T-helper 1 cell treated with Interleukin-12 subunit alpha and Interleukin-12 subunit beta and Interleukin-4 antibody, amounts not matched to agents 30 μg/mL and 1 μg/mL, for 36 hours (primary cell): ENCODE measurements at regions not wholly inside any gene's neighbourhood (a gene's known extent, or its start where the extent isn't known, plus 50 kb on each side); places are given as distances from the start of the nearest gene placed in this dataset.

Experiments used
- H3K27ac Mint-ChIP-seq: one replicate; pipeline ENCODE4 v1.8.0; 2021; ENCODE audit warnings: mild to moderate bottlenecking, mixed read lengths
- H3K27me3 Mint-ChIP-seq: one replicate; pipeline ENCODE4 v1.8.0; 2021; ENCODE audit warnings: low read depth, mixed read lengths
- H3K36me3 Mint-ChIP-seq: one replicate; pipeline ENCODE4 v1.8.0; 2021; ENCODE audit warnings: low read depth, mixed read lengths
- H3K4me1 Mint-ChIP-seq: one replicate; pipeline ENCODE4 v1.8.0; 2021; ENCODE audit warnings: low read depth, mixed read lengths
- H3K4me3 Mint-ChIP-seq: one replicate; pipeline ENCODE4 v1.8.0; 2021; ENCODE audit warnings: mild to moderate bottlenecking, moderate library complexity, mixed read lengths
- H3K9me3 Mint-ChIP-seq: one replicate; pipeline ENCODE4 v1.8.0; 2021; ENCODE audit warnings: mixed read lengths

DNA sequence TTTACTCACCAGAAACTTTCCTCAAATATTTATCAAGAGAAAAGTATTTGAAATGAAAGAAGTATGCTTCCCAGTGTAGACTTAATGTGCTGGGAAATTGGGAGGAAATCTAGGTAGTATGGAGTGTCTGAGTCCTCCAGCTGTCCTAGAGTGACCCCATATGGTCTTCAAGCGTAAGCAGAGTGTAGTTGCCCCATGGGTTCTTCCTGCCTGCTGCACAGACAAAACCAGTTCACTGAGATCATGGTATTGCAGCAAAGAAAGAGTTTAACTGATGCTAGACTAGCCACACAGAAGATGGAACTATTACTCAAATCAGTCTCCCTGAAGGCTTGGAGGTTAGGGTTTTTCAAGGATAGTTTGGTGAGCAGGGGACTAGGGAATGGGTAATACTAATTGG is 114.9 kb upstream of the PRLR start:
- H3K4me1 Mint-ChIP-seq = no peaks in the 10 kb centered on the region
- peaks cover 1% of the 10 kb centered on the region for H3K9me3 Mint-ChIP-seq
- no peak overlapping the region for H3K27ac Mint-ChIP-seq
- H3K4me3 Mint-ChIP-seq = no peak overlapping the region
- no peaks in the 10 kb centered on the region for H3K36me3 Mint-ChIP-seq
- no peaks in the 10 kb centered on the region for H3K27me3 Mint-ChIP-seq

DNA sequence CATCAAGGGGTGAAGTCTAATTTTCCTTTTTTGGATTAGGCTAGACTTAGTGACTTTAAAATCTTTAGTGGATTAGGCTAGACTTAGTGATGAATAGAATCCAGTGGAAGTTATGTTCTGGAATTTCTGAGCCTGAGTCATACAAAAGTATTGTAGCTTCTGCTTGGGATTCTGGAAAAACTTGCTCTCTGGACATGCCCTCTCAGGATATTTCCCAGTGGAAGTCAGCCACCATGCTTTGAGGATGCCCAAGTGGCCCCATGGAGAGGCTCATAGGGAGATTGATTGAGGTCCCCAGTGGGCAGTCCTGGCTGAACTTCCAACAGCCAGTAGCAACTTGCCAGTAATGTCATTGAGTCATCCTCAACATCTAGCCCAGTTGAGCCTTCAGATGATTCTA is 112.4 kb upstream of the PRLR start:
- H3K27me3 Mint-ChIP-seq = no peaks in the 10 kb centered on the region
- no peaks in the 10 kb centered on the region for H3K4me1 Mint-ChIP-seq
- no peak overlapping the region for H3K27ac Mint-ChIP-seq
- H3K36me3 Mint-ChIP-seq = no peaks in the 10 kb centered on the region
- H3K9me3 Mint-ChIP-seq = no peaks in the 10 kb centered on the region
- H3K4me3 Mint-ChIP-seq = no peak overlapping the region

DNA sequence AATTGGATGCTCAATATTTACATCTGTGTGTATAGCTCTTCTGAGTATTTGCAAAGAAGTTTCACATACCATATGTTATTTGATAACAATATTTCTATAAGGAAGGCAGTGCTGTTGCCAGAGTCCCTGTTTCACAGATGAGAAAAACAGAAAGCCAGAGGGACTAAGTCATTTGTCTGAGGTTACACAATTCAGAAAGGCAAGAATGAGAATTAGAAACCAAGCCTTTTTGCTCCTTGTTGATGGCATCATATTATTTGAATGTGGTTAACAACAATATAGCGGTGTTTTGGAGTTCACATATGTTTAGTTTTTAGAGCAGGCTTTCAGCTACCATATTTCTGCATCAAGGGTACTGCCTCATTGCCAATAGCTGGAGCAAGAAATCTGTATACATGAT is 110.9 kb upstream of the PRLR start:
- H3K27ac Mint-ChIP-seq = no peak overlapping the region
- no peaks in the 10 kb centered on the region for H3K36me3 Mint-ChIP-seq
- H3K4me3 Mint-ChIP-seq = no peak overlapping the region
- H3K27me3 Mint-ChIP-seq = no peaks in the 10 kb centered on the region
- H3K9me3 Mint-ChIP-seq = no peaks in the 10 kb centered on the region
- no peaks in the 10 kb centered on the region for H3K4me1 Mint-ChIP-seq

DNA sequence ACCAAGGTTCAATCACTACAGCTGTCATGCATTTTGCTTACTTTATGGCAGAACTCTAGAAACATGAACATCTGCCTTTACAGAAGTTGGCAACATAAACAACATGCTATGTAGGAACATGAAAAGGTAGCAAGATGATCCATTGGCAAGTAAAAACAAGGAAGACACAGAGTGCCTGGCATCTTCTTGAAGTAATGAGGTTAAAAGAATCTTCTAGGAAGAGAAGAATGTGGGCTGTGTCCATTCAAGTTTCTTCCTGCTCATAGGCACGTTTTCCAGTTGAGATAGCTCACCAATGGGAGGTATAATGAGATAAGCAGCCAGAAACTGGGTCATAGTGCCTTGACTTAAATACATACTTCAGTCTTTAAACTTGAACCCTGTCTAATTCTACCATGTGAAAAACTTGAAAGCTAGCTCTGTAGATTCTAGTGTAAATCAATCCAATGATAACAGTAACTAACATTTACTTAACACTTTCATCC is 109.4 kb upstream of the PRLR start:
- Mint-ChIP-seq H3K9me3 (no peaks in the 10 kb centered on the region), H3K27ac (no peak overlapping the region), H3K27me3 (no peaks in the 10 kb centered on the region), H3K36me3 (no peaks in the 10 kb centered on the region), H3K4me1 (no peaks in the 10 kb centered on the region), H3K4me3 (no peak overlapping the region)

DNA sequence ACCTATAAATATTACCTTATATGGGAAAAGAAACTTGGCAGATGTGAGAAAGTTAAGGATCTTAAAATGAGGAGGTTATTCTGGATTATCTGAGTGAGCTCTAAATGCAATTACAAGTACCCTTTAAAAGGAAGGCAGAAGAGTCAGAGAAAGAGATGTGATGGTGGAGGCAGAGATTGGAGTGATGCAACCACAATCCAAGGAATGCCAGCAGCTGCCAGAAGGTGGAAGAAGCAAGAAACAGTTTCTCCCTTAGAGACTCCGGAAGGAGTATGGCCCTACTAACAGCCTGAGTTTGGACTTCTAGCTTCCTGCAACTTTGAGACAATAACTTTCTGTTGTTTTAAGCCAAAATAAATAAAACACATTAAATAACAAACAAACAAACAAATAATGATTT is 108.7 kb upstream of the PRLR start:
- Mint-ChIP-seq H3K36me3 (no peaks in the 10 kb centered on the region), H3K27ac (no peak overlapping the region), H3K4me1 (no peaks in the 10 kb centered on the region), H3K27me3 (no peaks in the 10 kb centered on the region), H3K9me3 (no peaks in the 10 kb centered on the region), H3K4me3 (no peak overlapping the region)

DNA sequence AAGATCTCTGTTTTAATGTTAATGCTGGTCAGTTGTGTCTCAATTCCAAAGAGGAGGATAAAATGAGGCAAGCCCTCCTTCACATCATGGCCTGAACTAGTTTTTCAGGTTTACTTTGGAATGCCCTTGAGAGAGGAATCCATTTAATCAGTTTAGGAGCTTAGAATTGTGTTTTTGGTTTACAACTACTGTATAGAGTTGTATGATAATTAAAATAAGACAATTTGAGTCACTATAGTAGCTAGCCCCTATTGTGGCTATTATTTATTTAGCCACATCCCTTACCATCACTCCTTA is 107.8 kb upstream of the PRLR start:
- H3K9me3 Mint-ChIP-seq = no peaks in the 10 kb centered on the region
- H3K36me3 Mint-ChIP-seq = no peaks in the 10 kb centered on the region
- no peak overlapping the region for H3K27ac Mint-ChIP-seq
- H3K4me3 Mint-ChIP-seq = no peak overlapping the region
- H3K27me3 Mint-ChIP-seq = no peaks in the 10 kb centered on the region
- no peaks in the 10 kb centered on the region for H3K4me1 Mint-ChIP-seq

DNA sequence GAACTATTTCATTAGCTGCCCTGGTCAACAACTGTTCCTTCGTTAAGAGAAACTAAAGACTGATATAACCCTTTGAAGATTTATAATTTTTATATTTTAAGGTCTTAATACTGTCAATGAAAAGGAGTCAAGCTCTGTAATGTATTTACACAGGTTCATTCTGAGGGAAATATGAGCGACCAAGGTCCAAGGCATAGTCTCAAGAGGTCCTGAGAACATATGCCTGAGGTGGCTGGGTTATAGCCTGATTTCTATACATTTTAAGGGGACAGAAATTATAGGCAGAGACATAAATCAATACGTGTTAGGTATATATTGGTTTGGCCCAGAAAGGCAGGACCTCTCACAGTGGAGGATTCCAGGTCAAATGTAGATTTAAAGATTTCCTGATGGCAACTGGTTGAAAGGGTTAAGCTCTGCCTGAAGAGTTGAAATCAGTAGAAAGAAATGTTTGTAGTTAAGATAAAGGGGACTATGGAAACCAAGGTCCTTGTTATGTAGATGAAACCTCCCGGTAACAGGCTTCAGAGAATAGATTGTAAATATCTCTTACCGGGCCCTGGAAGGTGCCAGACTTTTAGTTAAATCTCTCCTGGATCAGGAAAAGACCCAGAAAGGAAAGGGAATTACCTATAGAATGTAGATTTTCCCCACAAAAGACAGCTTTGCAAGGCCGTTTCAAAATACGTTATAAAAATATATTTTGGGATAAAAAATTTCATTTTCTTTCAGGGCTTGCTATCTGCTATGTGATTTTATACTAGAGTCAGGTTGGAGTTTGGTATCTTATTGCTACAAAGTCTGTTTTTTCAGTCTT is 107.3 kb upstream of the PRLR start:
- H3K4me1 Mint-ChIP-seq = no peaks in the 10 kb centered on the region
- no peak overlapping the region for H3K27ac Mint-ChIP-seq
- no peak overlapping the region for H3K4me3 Mint-ChIP-seq
- no peaks in the 10 kb centered on the region for H3K36me3 Mint-ChIP-seq
- no peaks in the 10 kb centered on the region for H3K9me3 Mint-ChIP-seq
- no peaks in the 10 kb centered on the region for H3K27me3 Mint-ChIP-seq

DNA sequence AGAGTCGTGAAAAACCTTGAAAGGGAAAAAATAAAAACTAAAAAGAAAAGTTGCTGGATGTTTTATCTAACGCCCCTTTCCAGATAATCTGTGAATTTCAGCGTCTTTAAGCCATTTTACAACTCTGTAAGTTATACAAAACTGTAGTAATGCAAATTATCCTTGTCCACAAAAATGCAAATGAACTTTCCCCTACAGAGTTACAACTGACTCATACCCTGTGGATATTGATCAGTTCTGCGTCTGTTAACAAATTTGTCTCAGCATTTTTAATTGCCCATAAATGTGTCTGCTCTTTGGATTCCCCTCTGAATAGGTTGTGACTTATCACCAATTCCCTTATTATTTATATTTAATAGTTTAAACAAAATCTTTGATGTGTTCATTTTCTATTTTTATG is 105.9 kb upstream of the PRLR start:
- H3K4me1 Mint-ChIP-seq = no peaks in the 10 kb centered on the region
- no peak overlapping the region for H3K4me3 Mint-ChIP-seq
- H3K36me3 Mint-ChIP-seq = no peaks in the 10 kb centered on the region
- H3K9me3 Mint-ChIP-seq = no peaks in the 10 kb centered on the region
- H3K27me3 Mint-ChIP-seq = no peaks in the 10 kb centered on the region
- no peak overlapping the region for H3K27ac Mint-ChIP-seq

DNA sequence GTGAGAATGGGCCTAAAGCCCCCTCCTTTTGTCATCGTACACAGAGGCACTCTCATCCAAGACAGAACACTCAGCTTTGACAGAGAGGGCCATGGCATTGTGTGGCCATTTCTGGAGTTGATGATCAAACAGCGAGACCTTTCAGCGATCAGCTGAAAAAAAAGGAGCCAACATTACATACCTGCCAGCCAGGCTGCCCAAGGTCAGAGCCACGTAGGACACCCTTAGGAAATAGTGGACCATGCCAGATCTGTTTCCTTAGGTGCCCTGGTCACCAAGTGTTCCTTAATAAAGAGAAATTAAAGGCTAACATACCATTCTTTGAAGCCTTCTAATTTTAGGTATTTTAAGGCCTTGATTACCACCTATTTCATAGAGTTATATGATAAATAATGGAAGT is 105.5 kb upstream of the PRLR start:
- Mint-ChIP-seq H3K36me3 (no peaks in the 10 kb centered on the region), H3K9me3 (no peaks in the 10 kb centered on the region), H3K4me3 (no peak overlapping the region), H3K27me3 (no peaks in the 10 kb centered on the region), H3K27ac (no peak overlapping the region), H3K4me1 (no peaks in the 10 kb centered on the region)

DNA sequence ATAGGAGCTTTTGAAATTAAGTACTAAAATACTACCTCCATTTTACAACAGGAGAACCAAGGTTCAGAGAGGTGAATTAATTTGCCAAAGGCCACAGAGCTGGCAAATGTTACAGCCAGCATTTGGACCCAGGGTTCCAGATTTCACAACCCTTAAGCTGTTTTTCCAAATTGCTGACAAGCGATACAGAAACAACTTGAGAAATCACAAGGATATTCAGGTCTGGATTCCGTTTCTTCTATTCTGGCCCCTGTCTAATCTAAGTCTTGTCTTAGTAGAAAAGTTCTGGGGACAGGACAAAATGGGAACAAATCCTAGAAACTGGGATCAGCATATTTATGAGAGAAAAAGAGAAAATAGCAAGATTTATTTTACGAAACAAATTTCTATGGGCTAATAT is 103.1 kb upstream of the PRLR start:
- H3K9me3 Mint-ChIP-seq = no peaks in the 10 kb centered on the region
- no peak overlapping the region for H3K27ac Mint-ChIP-seq
- no peaks in the 10 kb centered on the region for H3K27me3 Mint-ChIP-seq
- H3K4me1 Mint-ChIP-seq = no peaks in the 10 kb centered on the region
- no peaks in the 10 kb centered on the region for H3K36me3 Mint-ChIP-seq
- H3K4me3 Mint-ChIP-seq = no peak overlapping the region

DNA sequence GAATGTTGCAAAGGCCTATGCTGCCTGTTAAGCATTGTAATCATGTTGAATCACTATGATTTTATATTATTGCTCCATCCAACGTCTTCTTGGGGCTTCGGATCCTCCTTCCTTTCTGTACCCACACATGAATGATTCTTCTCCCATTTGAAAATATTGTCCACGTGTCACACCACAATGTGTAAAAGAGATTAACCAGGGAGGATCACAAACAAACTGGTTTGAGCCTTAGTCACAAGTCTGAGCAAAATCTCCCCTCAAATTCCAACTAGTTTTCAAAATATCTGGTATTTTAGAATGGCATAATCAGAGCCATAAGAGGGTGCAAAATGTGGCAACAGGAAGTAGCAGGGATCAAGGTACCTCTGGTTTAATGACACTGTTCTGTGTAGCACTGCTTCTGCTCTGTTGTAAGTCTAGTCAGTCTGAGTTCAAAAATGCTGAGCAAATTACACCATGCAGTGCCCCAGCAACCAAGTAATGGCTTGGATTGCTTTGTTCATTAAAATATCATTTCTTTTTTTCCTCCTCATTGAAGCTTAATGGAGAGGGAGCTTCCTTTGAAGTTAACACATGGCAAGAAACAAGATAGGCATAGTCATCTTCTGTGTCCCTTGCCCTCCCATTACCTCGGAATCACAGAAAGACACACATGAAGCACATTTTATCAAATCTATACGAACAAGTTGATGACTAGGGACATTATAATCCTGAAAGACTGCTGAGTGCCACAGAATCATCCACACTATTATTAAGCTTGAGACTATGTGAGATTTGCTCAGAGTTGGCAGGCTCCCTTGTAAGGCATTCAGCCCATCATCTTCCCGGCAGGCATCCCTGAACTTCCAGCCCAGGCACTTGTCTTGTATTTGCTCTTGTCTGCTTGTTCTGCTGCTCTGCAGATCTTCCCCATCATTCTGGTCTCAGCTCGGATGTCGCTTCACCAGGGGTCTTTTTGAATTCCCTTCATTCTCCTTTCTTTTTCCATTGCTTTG is 102.0 kb upstream of the PRLR start:
- H3K9me3 Mint-ChIP-seq = no peaks in the 10 kb centered on the region
- H3K36me3 Mint-ChIP-seq = no peaks in the 10 kb centered on the region
- peaks cover 1% of the 10 kb centered on the region for H3K27me3 Mint-ChIP-seq
- no peaks in the 10 kb centered on the region for H3K4me1 Mint-ChIP-seq
- no peak overlapping the region for H3K27ac Mint-ChIP-seq
- no peak overlapping the region for H3K4me3 Mint-ChIP-seq

DNA sequence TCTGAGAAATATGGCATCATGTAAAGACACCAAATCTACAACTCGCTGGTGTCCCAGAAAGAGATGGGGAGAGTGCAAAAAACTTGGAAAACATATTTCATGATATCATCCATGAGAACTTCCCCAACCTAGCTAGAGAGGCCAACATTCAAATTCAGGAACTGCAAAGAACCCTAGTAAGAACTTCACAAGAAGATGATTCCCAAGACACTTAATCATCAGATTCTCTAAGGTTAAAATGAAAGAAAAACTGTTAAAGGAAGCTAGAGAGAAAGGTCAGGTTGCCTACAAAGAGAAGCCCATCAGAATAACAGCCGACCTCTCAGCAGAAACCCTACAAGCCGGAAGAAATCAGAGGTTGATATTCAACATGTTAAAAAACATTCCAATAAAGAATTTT is 95.5 kb upstream of the PRLR start:
- H3K4me3 Mint-ChIP-seq = no peak overlapping the region
- H3K27ac Mint-ChIP-seq = no peak overlapping the region
- no peaks in the 10 kb centered on the region for H3K36me3 Mint-ChIP-seq
- H3K4me1 Mint-ChIP-seq = no peaks in the 10 kb centered on the region
- no peaks in the 10 kb centered on the region for H3K9me3 Mint-ChIP-seq
- H3K27me3 Mint-ChIP-seq = peaks cover 4% of the 10 kb centered on the region

DNA sequence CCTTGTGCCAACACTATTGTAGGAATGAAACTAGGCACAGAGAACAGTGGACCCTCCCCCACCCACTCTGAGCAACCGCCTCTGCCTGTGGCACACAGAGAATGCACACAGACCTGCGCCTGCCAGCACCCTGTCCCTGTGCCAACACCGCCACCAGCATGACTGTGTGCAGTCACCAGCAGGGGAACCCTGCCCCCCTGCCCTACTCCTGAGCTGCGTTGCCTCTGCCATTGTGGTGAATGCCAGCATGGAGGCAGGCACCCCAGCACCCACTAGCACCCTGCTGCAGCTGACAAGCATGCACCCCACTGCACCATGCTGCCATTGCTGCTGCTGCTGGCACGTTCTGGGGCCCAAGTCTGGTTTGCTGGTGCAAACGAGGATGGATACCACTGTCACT is 94.4 kb upstream of the PRLR start:
- Mint-ChIP-seq H3K9me3 (no peaks in the 10 kb centered on the region), H3K27me3 (peaks cover 4% of the 10 kb centered on the region), H3K4me3 (no peak overlapping the region), H3K4me1 (peaks cover 4% of the 10 kb centered on the region), H3K36me3 (no peaks in the 10 kb centered on the region), H3K27ac (no peak overlapping the region)

DNA sequence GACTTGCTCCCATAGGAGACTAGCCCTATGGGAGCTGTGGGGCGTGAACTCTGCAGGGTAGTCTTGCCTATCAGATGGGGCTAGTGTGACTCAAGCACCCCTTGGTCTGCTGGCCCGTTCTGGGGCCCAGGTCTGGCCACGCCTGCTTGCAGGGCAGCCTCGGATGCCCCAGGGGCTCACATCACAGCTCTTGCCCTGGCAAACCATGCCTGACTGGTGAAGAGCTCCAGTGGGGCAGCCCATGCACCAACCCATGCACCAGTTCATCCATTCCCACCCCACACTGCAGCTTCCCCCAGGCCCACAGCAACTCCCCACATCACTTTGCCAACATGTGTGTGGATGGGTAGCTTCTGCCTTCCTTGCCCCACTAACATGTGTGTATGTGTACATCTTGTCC is 93.9 kb upstream of the PRLR start:
- H3K27ac Mint-ChIP-seq = no peak overlapping the region
- H3K4me3 Mint-ChIP-seq = no peak overlapping the region
- no peaks in the 10 kb centered on the region for H3K36me3 Mint-ChIP-seq
- H3K27me3 Mint-ChIP-seq = peaks cover 4% of the 10 kb centered on the region
- H3K4me1 Mint-ChIP-seq = peaks cover 4% of the 10 kb centered on the region
- no peaks in the 10 kb centered on the region for H3K9me3 Mint-ChIP-seq

DNA sequence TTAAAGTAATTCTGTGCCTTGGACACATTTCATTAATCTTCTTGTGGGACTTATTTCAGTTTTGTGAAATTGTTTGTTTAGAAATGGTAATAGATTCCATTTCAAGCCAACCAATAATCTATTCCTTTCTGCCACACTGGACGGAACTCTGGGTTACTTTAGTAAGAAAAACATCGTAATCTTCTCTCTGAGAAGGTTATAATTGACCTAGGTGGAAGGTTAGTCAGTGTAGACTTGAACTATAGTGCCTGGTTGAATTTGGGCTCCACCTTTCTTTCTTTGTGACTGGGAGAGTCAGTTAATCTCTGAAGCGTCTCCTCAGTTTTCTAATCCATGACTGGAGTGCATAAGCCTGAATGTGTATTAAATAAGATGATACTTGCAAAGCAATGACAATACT is 89.7 kb upstream of the PRLR start:
- Mint-ChIP-seq H3K27me3 (no peaks in the 10 kb centered on the region), H3K27ac (no peak overlapping the region), H3K9me3 (peaks cover 5% of the 10 kb centered on the region), H3K36me3 (no peaks in the 10 kb centered on the region), H3K4me3 (no peak overlapping the region), H3K4me1 (peaks cover 4% of the 10 kb centered on the region)
